ENCODE measurements at regions not wholly inside any gene's neighbourhood (a gene's known extent, or its start where the extent isn't known, plus 50 kb on each side); places are given as distances from the start of the nearest gene placed in this dataset.

DNA sequence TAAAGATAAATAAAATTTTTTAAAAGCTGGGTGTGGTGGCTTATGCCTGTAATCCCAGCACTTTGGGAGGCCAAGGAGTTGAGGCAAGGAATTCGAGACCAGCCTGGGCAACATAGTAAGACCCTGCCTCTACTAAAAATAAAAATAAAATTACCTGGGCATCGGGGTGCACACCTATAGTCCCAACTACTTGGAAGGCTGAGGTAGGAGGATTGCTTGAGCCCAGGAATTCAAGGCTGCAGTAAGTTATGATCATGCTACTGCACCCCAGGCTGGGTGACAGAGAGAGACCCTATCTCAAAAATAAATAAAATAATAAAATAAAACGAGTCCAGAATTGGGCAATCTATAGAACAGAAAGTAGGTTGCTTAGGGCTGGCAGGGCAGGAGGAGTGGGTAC lies 228.7 kb downstream of the BCAS1 start:
- peak overlapping the region in 3 of 10 donors; percentile 2 to 50 (median 23) for H3K4me3 Mint-ChIP-seq
- peaks cover 0 to 3% (median 0%) of the 10 kb centered on the region in 9 donors for H3K9me3 Mint-ChIP-seq
- no peak for DNase-seq
- no peaks in the 10 kb centered on the region for H3K36me3 Mint-ChIP-seq
- no peak for ATAC-seq
- no peaks in the 10 kb centered on the region for H3K27me3 Mint-ChIP-seq
- POLR2A ChIA-PET = interaction anchor here (1.4 kb wide), 1 partner anchor 88 kb away, joined by 3 read pairs; no protein-coding TSS in a partner anchor
- peaks cover 23 to 91% (median 88%) of the 10 kb centered on the region in 4 donors for H3K4me1 Mint-ChIP-seq
- H3K27ac Mint-ChIP-seq = peak overlapping the region; percentile 83 to 96 (median 92)

DNA sequence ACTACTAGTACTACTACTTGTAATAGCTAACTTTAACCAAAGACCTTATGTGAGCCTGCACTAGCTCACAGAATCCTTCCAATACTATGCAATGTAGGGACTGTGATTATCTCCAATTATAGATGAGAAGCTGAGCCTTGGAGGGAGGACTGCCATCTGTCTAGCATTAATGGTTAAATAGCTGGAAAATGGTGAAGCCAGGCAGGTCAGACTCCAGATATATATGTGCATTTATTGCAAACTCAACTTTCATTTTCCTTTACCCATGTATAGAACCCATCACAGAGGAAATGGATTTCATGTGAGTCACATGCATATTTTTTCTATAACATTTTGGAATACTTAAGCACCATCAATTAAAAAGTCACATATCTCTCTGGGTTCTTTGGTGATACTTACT lies 229.9 kb downstream of the BCAS1 start:
- H3K9me3 Mint-ChIP-seq = peaks cover 0 to 3% (median 0%) of the 10 kb centered on the region in 9 donors
- POLR2A ChIA-PET = interaction anchor here (0.6 to 1.9 kb wide), 13 partner anchors 13 to 1356 kb away, joined by 3 to 8 read pairs (median 4); no protein-coding TSS in a partner anchor
- no peaks in the 10 kb centered on the region for H3K36me3 Mint-ChIP-seq
- peak overlapping the region; percentile 94 to 99 (median 98) for H3K27ac Mint-ChIP-seq
- ATAC-seq = no peak
- H3K4me3 Mint-ChIP-seq = peak overlapping the region in 3 of 10 donors; percentile 1 to 19 (median 10)
- peaks cover 19 to 84% (median 82%) of the 10 kb centered on the region in 4 donors for H3K4me1 Mint-ChIP-seq
- DNase-seq = no peak
- H3K27me3 Mint-ChIP-seq = no peaks in the 10 kb centered on the region

DNA sequence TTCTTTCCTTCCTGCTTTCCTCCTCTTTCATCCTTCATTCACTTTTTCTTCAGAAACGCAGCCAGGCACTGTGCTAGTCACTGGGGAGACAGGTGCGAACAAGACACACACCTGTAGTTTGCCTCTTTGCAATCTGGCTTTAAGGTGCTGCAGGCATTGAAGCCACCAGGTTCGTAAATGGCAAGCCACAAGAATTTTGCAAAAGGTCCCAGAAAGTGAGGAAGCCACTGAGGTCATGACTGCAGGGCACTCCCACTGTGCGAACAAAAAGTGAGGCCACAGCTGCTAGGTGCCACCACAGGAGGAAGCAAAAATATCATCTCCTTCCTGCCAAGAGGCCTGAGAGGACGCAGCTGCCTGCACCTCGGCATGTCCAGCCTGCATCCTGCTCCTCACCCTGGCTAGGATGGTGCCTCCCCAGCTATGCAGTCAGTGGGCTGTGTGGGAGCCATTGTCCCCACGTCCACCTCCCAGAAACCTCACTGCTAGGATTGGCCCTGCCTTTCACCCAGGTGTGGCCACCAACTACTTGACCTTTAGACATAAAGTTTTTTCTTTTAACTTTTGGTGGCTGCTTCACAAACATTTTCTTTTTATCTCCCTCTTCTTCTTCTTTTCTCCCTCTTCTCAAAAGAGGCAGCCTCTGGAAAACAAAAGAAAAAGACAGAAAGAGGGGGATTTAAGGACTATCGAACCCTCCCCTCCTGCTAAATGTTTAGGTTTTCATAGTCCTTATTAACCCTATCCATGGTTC lies 230.8 kb downstream of the BCAS1 start:
- H3K36me3 Mint-ChIP-seq = no peaks in the 10 kb centered on the region
- POLR2A ChIA-PET = interaction anchor here (0.7 to 1.9 kb wide), 13 partner anchors 12 to 259 kb away, joined by 3 to 8 read pairs (median 3); no protein-coding TSS in a partner anchor
- peaks cover 0 to 3% (median 0%) of the 10 kb centered on the region in 9 donors for H3K9me3 Mint-ChIP-seq
- DNase-seq (peak; percentile 11 to 84 (median 70)), ATAC-seq (peak; percentile 75 to 77)
- H3K27ac Mint-ChIP-seq = peak overlapping the region; percentile 94 to 99 (median 98)
- H3K4me1 Mint-ChIP-seq = peaks cover 21 to 84% (median 82%) of the 10 kb centered on the region in 4 donors
- peak overlapping the region; percentile 57 to 86 (median 82) for H3K4me3 Mint-ChIP-seq
- no peaks in the 10 kb centered on the region for H3K27me3 Mint-ChIP-seq

DNA sequence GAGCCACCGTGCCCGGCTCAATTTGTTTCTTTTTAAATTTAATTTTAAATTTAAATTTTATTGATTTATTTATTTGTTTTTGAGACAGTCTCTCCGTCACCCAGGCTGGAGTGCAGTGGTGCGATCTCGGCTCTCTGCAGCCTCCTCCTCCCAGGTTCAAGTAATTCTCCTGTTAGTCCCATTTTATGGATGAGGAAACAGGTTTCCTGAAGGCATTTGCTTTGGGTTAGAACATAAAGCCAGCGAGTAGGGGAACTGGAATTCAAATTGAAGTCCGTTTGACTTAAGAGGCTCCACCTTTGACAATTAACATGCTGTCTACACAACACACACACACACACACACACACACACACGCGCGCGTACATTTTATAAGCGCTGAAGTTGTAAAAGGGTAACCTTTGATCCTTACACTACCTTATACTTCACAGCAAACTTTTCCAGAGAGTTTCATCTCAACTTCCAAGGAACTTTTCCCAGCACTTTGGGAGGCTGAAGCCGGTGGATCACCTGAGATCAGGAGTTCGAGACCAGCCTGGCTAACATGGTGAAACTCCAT lies 232.0 kb downstream of the BCAS1 start:
- peak overlapping the region; percentile 94 to 99 (median 98) for H3K27ac Mint-ChIP-seq
- DNase-seq (no peak), ATAC-seq (no peak)
- peaks cover 19 to 84% (median 81%) of the 10 kb centered on the region in 4 donors for H3K4me1 Mint-ChIP-seq
- POLR2A ChIA-PET = interaction anchor here (1.0 kb wide), 1 partner anchor 84 kb away, joined by 3 read pairs; no protein-coding TSS in a partner anchor
- peak overlapping the region in 6 of 10 donors; percentile 29 to 86 (median 61) for H3K4me3 Mint-ChIP-seq
- no peaks in the 10 kb centered on the region for H3K36me3 Mint-ChIP-seq
- H3K9me3 Mint-ChIP-seq = peaks cover 0 to 3% (median 0%) of the 10 kb centered on the region in 9 donors
- no peaks in the 10 kb centered on the region for H3K27me3 Mint-ChIP-seq

- DNase-seq (no peak), ATAC-seq (no peak)
- Mint-ChIP-seq H3K9me3 (peaks cover 0 to 8% (median 0%) of the 10 kb centered on the region in 9 donors), H3K4me3 (peak overlapping the region in 4 of 10 donors; percentile 17 to 41 (median 32)), H3K4me1 (peaks cover 13 to 79% (median 76%) of the 10 kb centered on the region in 4 donors), H3K27me3 (no peaks in the 10 kb centered on the region), H3K36me3 (peaks cover 0 to 1% (median 0%) of the 10 kb centered on the region in 3 donors), H3K27ac (peak overlapping the region; percentile 86 to 99 (median 90))
- POLR2A ChIA-PET = interaction anchor here (0.7 to 1.2 kb wide), 2 partner anchors 9 to 216 kb away, joined by 3 to 4 read pairs; no protein-coding TSS in a partner anchor
Measured at GRCh38 chr20:53837126-53837826, 233.1 kb downstream of the BCAS1 start.

DNA sequence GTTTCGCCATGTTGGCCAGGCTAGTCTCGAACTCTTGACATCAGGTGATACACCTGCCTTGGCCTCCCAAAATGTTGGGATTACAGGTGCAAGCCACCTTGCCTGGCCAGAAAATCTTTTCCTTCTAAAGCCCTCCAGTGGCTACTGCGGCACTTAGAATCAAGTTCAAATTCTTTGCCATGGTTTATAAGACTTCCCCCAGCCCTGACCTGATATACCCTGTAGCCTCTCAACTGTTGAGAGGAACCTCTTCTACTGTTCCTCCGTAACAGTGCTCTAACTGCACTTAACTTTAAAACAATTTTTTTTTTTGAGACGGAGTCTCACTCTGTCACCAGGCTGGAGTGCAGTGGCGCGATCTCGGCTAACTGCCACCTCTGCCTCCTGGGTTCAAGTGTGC lies 235.6 kb downstream of the BCAS1 start:
- peak overlapping the region; percentile 62 to 99 (median 98) for H3K27ac Mint-ChIP-seq
- peaks cover 0 to 2% (median 0%) of the 10 kb centered on the region in 3 donors for H3K36me3 Mint-ChIP-seq
- no peaks in the 10 kb centered on the region for H3K27me3 Mint-ChIP-seq
- peaks cover 0 to 12% (median 0%) of the 10 kb centered on the region in 9 donors for H3K9me3 Mint-ChIP-seq
- POLR2A ChIA-PET = no interaction called here
- peak overlapping the region in 8 of 10 donors; percentile 12 to 87 (median 75) for H3K4me3 Mint-ChIP-seq
- no peak for ATAC-seq
- peaks cover 16 to 77% (median 74%) of the 10 kb centered on the region in 4 donors for H3K4me1 Mint-ChIP-seq
- no peak for DNase-seq

DNA sequence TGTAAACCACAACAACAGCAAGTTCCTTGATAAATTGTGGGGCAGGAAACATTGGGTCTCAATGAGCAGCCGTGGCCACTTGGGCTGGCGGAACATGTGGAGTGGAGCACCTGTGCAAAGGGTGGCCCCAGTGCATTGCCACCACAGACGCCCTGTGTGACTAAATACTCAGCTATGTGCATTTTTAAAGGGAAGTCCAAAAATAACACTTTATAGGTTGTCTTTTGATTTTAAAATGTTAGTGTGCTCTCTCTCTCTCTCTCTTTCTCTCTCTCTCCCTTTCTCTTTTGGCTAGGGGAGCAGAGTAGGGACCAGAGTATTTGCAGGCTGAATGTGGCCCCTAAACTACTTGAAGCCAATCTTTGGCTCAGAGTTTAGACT lies 236.3 kb downstream of the BCAS1 start:
- POLR2A ChIA-PET = no interaction called here
- H3K4me1 Mint-ChIP-seq = peaks cover 13 to 77% (median 74%) of the 10 kb centered on the region in 4 donors
- H3K4me3 Mint-ChIP-seq = peak overlapping the region in 2 of 10 donors; percentile 22 to 65
- H3K9me3 Mint-ChIP-seq = peaks cover 0 to 12% (median 0%) of the 10 kb centered on the region in 9 donors
- peaks cover 0 to 2% (median 0%) of the 10 kb centered on the region in 3 donors for H3K36me3 Mint-ChIP-seq
- no peaks in the 10 kb centered on the region for H3K27me3 Mint-ChIP-seq
- DNase-seq = no peak
- no peak for ATAC-seq
- peak overlapping the region in 9 of 10 donors; percentile 44 to 99 (median 70) for H3K27ac Mint-ChIP-seq

DNA sequence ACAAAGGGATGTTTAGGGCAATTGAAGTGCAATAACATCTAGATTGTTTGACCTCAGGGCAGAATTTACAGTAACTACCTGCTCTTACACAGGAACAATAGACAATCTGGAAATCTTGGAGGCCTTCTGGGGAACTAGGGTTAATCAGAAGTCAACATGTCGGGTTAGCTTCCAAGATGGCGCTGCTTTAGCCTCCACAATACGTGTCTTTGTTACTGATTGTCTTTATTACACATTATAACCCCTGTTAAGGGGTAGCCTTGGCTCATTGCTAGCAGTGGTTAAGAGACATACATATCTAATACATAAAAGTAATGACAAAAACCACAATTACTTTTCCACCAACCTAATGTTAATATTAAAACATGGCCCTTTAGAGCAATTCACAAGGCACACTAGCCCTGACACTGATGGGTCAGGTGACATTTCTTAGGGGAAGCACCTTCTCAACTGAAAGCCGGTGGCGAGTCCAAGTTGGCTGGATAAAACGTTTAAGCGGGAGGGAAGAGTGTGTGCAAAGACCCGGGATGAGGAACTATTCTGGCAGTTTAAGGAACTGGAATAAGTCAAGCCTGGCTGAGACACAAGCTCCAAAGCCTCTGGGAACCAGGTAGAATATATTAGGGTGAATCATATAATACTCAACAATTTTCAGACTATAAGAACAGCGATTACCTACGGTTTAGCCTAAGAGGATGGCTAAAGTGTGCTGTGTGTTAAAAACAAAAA lies 236.9 kb downstream of the BCAS1 start:
- H3K36me3 Mint-ChIP-seq = peaks cover 0 to 2% (median 0%) of the 10 kb centered on the region in 3 donors
- H3K4me1 Mint-ChIP-seq = peaks cover 17 to 78% (median 74%) of the 10 kb centered on the region in 4 donors
- POLR2A ChIA-PET = interaction anchor here (0.6 kb wide), 1 partner anchor 271 kb away, joined by 3 read pairs; no protein-coding TSS in a partner anchor
- DNase-seq = no peak
- peaks cover 0 to 12% (median 0%) of the 10 kb centered on the region in 9 donors for H3K9me3 Mint-ChIP-seq
- no peak for ATAC-seq
- H3K4me3 Mint-ChIP-seq = peak overlapping the region in 3 of 10 donors; percentile 8 to 65 (median 44)
- H3K27me3 Mint-ChIP-seq = no peaks in the 10 kb centered on the region
- peak overlapping the region in 9 of 10 donors; percentile 22 to 99 (median 70) for H3K27ac Mint-ChIP-seq

DNA sequence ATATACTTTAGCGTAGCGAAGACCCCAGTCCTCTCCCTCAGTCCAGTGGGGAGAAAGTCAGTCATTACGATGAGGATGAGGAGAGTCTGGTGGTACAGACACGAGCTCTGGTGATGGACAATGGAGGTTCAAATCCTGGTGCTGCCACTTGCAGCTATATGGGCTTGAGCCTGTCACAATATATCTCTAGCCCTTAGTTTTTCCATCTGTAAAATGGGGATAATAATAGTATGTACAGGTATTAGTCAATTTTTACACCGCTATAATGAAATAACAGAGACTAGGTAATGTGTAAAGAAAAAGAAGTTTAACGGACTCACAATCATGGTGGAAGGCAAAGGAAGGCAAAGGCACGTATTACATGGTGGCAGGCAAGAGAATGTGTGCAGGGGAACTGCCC lies 237.9 kb downstream of the BCAS1 start:
- POLR2A ChIA-PET = interaction anchor here (0.6 kb wide), 1 partner anchor 17 kb away, joined by 3 read pairs; no protein-coding TSS in a partner anchor
- ATAC-seq = no peak
- peak overlapping the region in 7 of 10 donors; percentile 3 to 95 (median 50) for H3K27ac Mint-ChIP-seq
- H3K9me3 Mint-ChIP-seq = peaks cover 0 to 12% (median 0%) of the 10 kb centered on the region in 9 donors
- H3K4me1 Mint-ChIP-seq = peaks cover 20 to 79% (median 77%) of the 10 kb centered on the region in 4 donors
- DNase-seq = no peak
- H3K4me3 Mint-ChIP-seq = no peak overlapping the region
- no peaks in the 10 kb centered on the region for H3K27me3 Mint-ChIP-seq
- peaks cover 0 to 2% (median 0%) of the 10 kb centered on the region in 3 donors for H3K36me3 Mint-ChIP-seq

- Mint-ChIP-seq H3K27ac (peak overlapping the region in 8 of 10 donors; percentile 3 to 95 (median 37)), H3K36me3 (peaks cover 0 to 2% (median 0%) of the 10 kb centered on the region in 3 donors), H3K27me3 (no peaks in the 10 kb centered on the region), H3K9me3 (peaks cover 0 to 12% (median 0%) of the 10 kb centered on the region in 9 donors), H3K4me3 (no peak overlapping the region), H3K4me1 (peaks cover 21 to 79% (median 77%) of the 10 kb centered on the region in 4 donors)
- DNase-seq (no peak), ATAC-seq (no peak)
- POLR2A ChIA-PET = no interaction called here
Measured at GRCh38 chr20:53831812-53832211, 238.2 kb upstream of the ZNF217 start.

DNA sequence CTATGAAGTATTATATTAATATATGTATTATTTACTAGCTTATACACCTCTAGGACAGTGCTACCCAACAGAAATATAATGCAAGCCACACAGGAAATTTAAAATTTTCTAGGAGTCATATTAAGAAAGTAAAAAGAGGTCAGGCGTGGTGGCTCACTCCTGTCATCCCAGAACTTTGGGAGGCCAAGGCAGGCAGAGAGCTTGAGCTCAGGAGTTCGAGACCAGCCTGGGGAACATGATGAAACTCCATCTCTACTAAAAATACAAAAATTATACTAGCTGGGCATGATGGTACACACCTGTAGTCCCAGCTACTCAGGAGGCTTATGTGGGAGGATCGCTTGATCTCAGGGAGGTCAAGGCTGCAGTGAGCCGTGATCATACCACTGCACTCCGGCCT lies 237.6 kb upstream of the ZNF217 start:
- Mint-ChIP-seq H3K36me3 (peaks cover 0 to 2% (median 0%) of the 10 kb centered on the region in 3 donors), H3K27me3 (no peaks in the 10 kb centered on the region), H3K9me3 (peaks cover 0 to 12% (median 0%) of the 10 kb centered on the region in 9 donors), H3K4me1 (peaks cover 21 to 85% (median 79%) of the 10 kb centered on the region in 4 donors), H3K4me3 (no peak overlapping the region), H3K27ac (peak overlapping the region in 8 of 10 donors; percentile 28 to 98 (median 94))
- DNase-seq (no peak), ATAC-seq (no peak)
- POLR2A ChIA-PET = interaction anchor here (0.5 to 1.2 kb wide), 3 partner anchors 12 to 237 kb away, joined by 3 to 6 read pairs (median 5); partner anchors contain the start of gene ZNF217
